ENCODE measurements at regions not wholly inside any gene's neighbourhood (a gene's known extent, or its start where the extent isn't known, plus 50 kb on each side); places are given as distances from the start of the nearest gene placed in this dataset.

- no peak for DNase-seq (ENCODE audit: low read depth)
These were observed 105.4 kb upstream of the AKIRIN2 start for GRCh38 chr6:87807475-87807874.

- DNase-seq (ENCODE audit: low read depth) = no peak
These were observed 104.6 kb upstream of the AKIRIN2 start for GRCh38 chr6:87806635-87807034.

- DNase-seq (ENCODE audit: low read depth) = no peak
These were observed 104.1 kb upstream of the AKIRIN2 start for GRCh38 chr6:87806099-87806498.

- DNase-seq (ENCODE audit: low read depth) = no peak
These were observed 101.8 kb upstream of the AKIRIN2 start for GRCh38 chr6:87803791-87804190.

- no peak for DNase-seq (ENCODE audit: low read depth)
These were observed 97.6 kb upstream of the AKIRIN2 start for GRCh38 chr6:87799651-87800050.

GRCh38 chr6:87798393-87799278, 96.6 kb upstream of the AKIRIN2 start:
- DNase-seq (ENCODE audit: low read depth) = no peak

GRCh38 chr6:87794922-87795885, 93.2 kb upstream of the AKIRIN2 start:
- no peak for DNase-seq (ENCODE audit: low read depth)

GRCh38 chr6:87793315-87793714, 91.3 kb upstream of the AKIRIN2 start:
- no peak for DNase-seq (ENCODE audit: low read depth)

GRCh38 chr6:87791982-87792381, 89.9 kb upstream of the AKIRIN2 start:
- no peak for DNase-seq (ENCODE audit: low read depth)

GRCh38 chr6:87791485-87791884, 89.5 kb upstream of the AKIRIN2 start:
- DNase-seq (ENCODE audit: low read depth) = no peak

GRCh38 chr6:87791029-87791428, 89.0 kb upstream of the AKIRIN2 start:
- DNase-seq (ENCODE audit: low read depth) = no peak

GRCh38 chr6:87789900-87790290, 87.9 kb upstream of the AKIRIN2 start:
- no peak for DNase-seq (ENCODE audit: low read depth)

- no peak for DNase-seq (ENCODE audit: low read depth)
These were observed 87.3 kb upstream of the AKIRIN2 start for GRCh38 chr6:87789198-87789899.

- no peak for DNase-seq (ENCODE audit: low read depth)
These were observed 86.1 kb upstream of the AKIRIN2 start for GRCh38 chr6:87788141-87788540.

GRCh38 chr6:87785229-87785862, 83.3 kb upstream of the AKIRIN2 start:
- no peak for DNase-seq (ENCODE audit: low read depth)

- DNase-seq (ENCODE audit: low read depth) = no peak
These were observed 82.7 kb upstream of the AKIRIN2 start for GRCh38 chr6:87784690-87785089.

GRCh38 chr6:87784051-87784450, 82.0 kb upstream of the AKIRIN2 start:
- no peak for DNase-seq (ENCODE audit: low read depth)

GRCh38 chr6:87779542-87779941, 77.5 kb upstream of the AKIRIN2 start:
- DNase-seq (ENCODE audit: low read depth) = no peak

GRCh38 chr6:87772597-87773530, 70.8 kb upstream of the AKIRIN2 start:
- DNase-seq (ENCODE audit: low read depth) = no peak

GRCh38 chr6:87767478-87767877, 65.4 kb upstream of the AKIRIN2 start:
- no peak for DNase-seq (ENCODE audit: low read depth)

GRCh38 chr6:87766211-87766610, 64.2 kb upstream of the AKIRIN2 start:
- no peak for DNase-seq (ENCODE audit: low read depth)
